CD14-positive monocyte (primary cell): ENCODE measurements at regions not wholly inside any gene's neighbourhood (a gene's known extent, or its start where the extent isn't known, plus 50 kb on each side); places are given as distances from the start of the nearest gene placed in this dataset.

ENCODE experiments used
- DNase-seq, 3 donors: peaks; one replicate each; pipeline ENCODE4 v3.0.0-alpha.2; 2011 to 2022
- H2AFZ ChIP-seq: 2 replicates; pipeline ENCODE4 v1.6.0; 2012; ENCODE audit warnings: mild to moderate bottlenecking, low read depth, low read length, inconsistent platforms; ENCODE audit not compliant: insufficient read depth, poor library complexity, severe bottlenecking
- H3K27ac ChIP-seq, 2 donors: 1 replicate in 1 of 2; 2 replicates in 1 of 2; pipeline ENCODE4 v1.5.1; 2012 to 2013; ENCODE audit warnings: low read length in 2 of 2, control low read depth in 1 of 2, inconsistent platforms in 1 of 2, low read depth in 1 of 2, mild to moderate bottlenecking in 1 of 2
- H3K27me3 ChIP-seq, 2 donors: one replicate each; pipeline versions ENCODE4 v1.6.0 to v1.6.1; 2011 to 2013; ENCODE audit warnings: low read length in 2 of 2; ENCODE audit not compliant: control insufficient read depth in 2 of 2, insufficient read depth in 2 of 2
- H3K36me3 ChIP-seq, 2 donors: replicated peaks in 1 of 2; 1 replicate in 1 of 2; 2 replicates in 1 of 2; pipeline versions ENCODE4 v1.5.1 to v1.6.1; 2012 to 2013; ENCODE audit warnings: low read length in 2 of 2, control low read depth in 1 of 2, inconsistent platforms in 1 of 2, mild to moderate bottlenecking in 1 of 2; ENCODE audit not compliant: insufficient read depth in 2 of 2, control insufficient read depth in 1 of 2
- H3K4me1 ChIP-seq, 2 donors: 1 replicate in 1 of 2; 2 replicates in 1 of 2; pipeline versions ENCODE4 v1.5.1 to v1.6.1; 2012 to 2013; ENCODE audit warnings: low read length in 2 of 2, control low read depth in 1 of 2, inconsistent platforms in 1 of 2, mild to moderate bottlenecking in 1 of 2, moderate library complexity in 1 of 2; ENCODE audit not compliant: insufficient read depth in 2 of 2, control insufficient read depth in 1 of 2
- H3K4me2 ChIP-seq: replicated peaks from 2 replicates; pipeline ENCODE3; 2012; ENCODE audit warnings: low read length, moderate library complexity, mild to moderate bottlenecking; ENCODE audit not compliant: poor library complexity, severe bottlenecking; ENCODE audit errors: extremely low read depth
- H3K4me3 ChIP-seq, 3 experiments: fragments of 200-600 bp in 1 of 3; sonication (generic) in 1 of 3; replicated peaks in 1 of 3; 1 replicate in 2 of 3; 2 replicates in 1 of 3; pipeline ENCODE4 v1.5.1; 2011 to 2013; ENCODE audit warnings: low read length in 3 of 3, mild to moderate bottlenecking in 3 of 3, control low read depth in 2 of 3, low read depth in 2 of 3, inconsistent platforms in 1 of 3, moderate library complexity in 1 of 3
- H3K79me2 ChIP-seq: 2 replicates; pipeline ENCODE4 v1.6.0; 2012; ENCODE audit warnings: mild to moderate bottlenecking, control low read depth, inconsistent platforms, low read length, moderate library complexity; ENCODE audit not compliant: insufficient read depth
- H3K9ac ChIP-seq: 2 replicates; pipeline ENCODE4 v1.6.0; 2017; ENCODE audit warnings: low read length, mild to moderate bottlenecking; ENCODE audit not compliant: insufficient read depth, poor library complexity, severe bottlenecking
- H3K9me3 ChIP-seq, 2 donors: replicated peaks in 1 of 2; 1 replicate in 1 of 2; 2 replicates in 1 of 2; pipeline versions ENCODE4 v1.5.1 to v1.6.1; 2012 to 2013; ENCODE audit warnings: low read length in 2 of 2, control low read depth in 1 of 2; ENCODE audit not compliant: control insufficient read depth in 1 of 2, insufficient read depth in 1 of 2
- H4K20me1 ChIP-seq: 2 replicates; pipeline ENCODE4 v1.6.0; 2012; ENCODE audit warnings: mild to moderate bottlenecking, low read length, control low read depth, moderate library complexity; ENCODE audit not compliant: insufficient read depth
- H3K27ac Mint-ChIP-seq, 7 donors: one replicate each; pipeline ENCODE4 v1.8.0; 2020; ENCODE audit warnings: mild to moderate bottlenecking in 7 of 7, mixed read lengths in 7 of 7, moderate library complexity in 6 of 7, inconsistent platforms in 2 of 7
- H3K27me3 Mint-ChIP-seq, 3 donors: one replicate each; pipeline ENCODE4 v1.8.0; 2021 to 2022; ENCODE audit warnings: low read depth in 3 of 3, mild to moderate bottlenecking in 3 of 3, mixed read lengths in 3 of 3, moderate library complexity in 3 of 3, inconsistent platforms in 1 of 3
- H3K36me3 Mint-ChIP-seq, 2 donors: one replicate each; pipeline ENCODE4 v1.8.0; 2020; ENCODE audit warnings: mixed read lengths in 2 of 2, inconsistent platforms in 1 of 2, mild to moderate bottlenecking in 1 of 2
- H3K4me1 Mint-ChIP-seq: one replicate; pipeline ENCODE4 v1.8.0; 2020; ENCODE audit warnings: mild to moderate bottlenecking, mixed read lengths
- H3K4me3 Mint-ChIP-seq, 2 donors: one replicate each; pipeline ENCODE4 v1.8.0; 2020; ENCODE audit warnings: mild to moderate bottlenecking in 2 of 2, mixed read lengths in 2 of 2, moderate library complexity in 1 of 2
- H3K9me3 Mint-ChIP-seq, 7 donors: one replicate each; pipeline ENCODE4 v1.8.0; 2020 to 2022; ENCODE audit warnings: mixed read lengths in 7 of 7, mild to moderate bottlenecking in 6 of 7, moderate library complexity in 6 of 7, inconsistent platforms in 2 of 7
- CTCF ChIP-seq: fragments of 200-600 bp; IDR thresholded peaks from one replicate; pipeline ENCODE4 v1.8.0; 2022; ENCODE audit warnings: antibody characterized with exemption, mild to moderate bottlenecking
- WGBS: methylation state at CpG from one replicate; pipeline ENCODE4 v1.1.5; 2013; ENCODE audit warnings: missing lambda C conversion rate; ENCODE audit not compliant: insufficient coverage; 5-methylcytosine and 5-hydroxymethylcytosine counted together
- intact Hi-C, 2 donors: fragments of 100-400 bp; cut with micrococcal nuclease; formaldehyde crosslinking; loops; one replicate each; pipeline versions ENCODE4 v1.15.0 to v1.15.1; 2023

GRCh38 chr6:102961902-102962301 is 1568.4 kb downstream of the GRIK2 start:
- no peak overlapping the region for H3K4me3 Mint-ChIP-seq
- Histone ChIP-seq H3K4me3 (no peak overlapping the region), H3K27me3 (no peaks in the 10 kb centered on the region), H3K36me3 (no peaks in the 10 kb centered on the region), H3K9me3 (no peaks in the 10 kb centered on the region), H3K4me2 (no peak overlapping the region), H2AFZ (no peak overlapping the region), H3K9ac (no peak overlapping the region), H3K27ac (no peak overlapping the region), H3K79me2 (no peaks in the 10 kb centered on the region), H3K4me1 (no peaks in the 10 kb centered on the region), H4K20me1 (no peaks in the 10 kb centered on the region)
- no peak for DNase-seq
- H3K27ac Mint-ChIP-seq: no peak overlapping the region
- intact Hi-C loops: no loop called here
- H3K27me3 Mint-ChIP-seq: no peaks in the 10 kb centered on the region
- peaks cover 0 to 6% (median 0%) of the 10 kb centered on the region in 7 donors for H3K9me3 Mint-ChIP-seq
- TF ChIP-seq CTCF: no peak
- no peaks in the 10 kb centered on the region for H3K4me1 Mint-ChIP-seq
- no peaks in the 10 kb centered on the region for H3K36me3 Mint-ChIP-seq

GRCh38 chr6:102950967-102951366 is 1557.5 kb downstream of the GRIK2 start:
- intact Hi-C loops: no loop called here
- H3K27ac ChIP-seq: no peak overlapping the region
- no peaks in the 10 kb centered on the region for H3K36me3 Mint-ChIP-seq
- H3K4me3 Mint-ChIP-seq: no peak overlapping the region
- no peak for TF ChIP-seq CTCF
- H3K4me1 Mint-ChIP-seq: no peaks in the 10 kb centered on the region
- no peaks in the 10 kb centered on the region for H3K27me3 Mint-ChIP-seq
- no peaks in the 10 kb centered on the region for H3K36me3 ChIP-seq
- H2AFZ ChIP-seq: no peak overlapping the region
- no peaks in the 10 kb centered on the region for H3K4me1 ChIP-seq
- H3K4me2 ChIP-seq: no peak overlapping the region
- H4K20me1 ChIP-seq: no peaks in the 10 kb centered on the region
- no CpG with 5 or more reads among the region's 3 CpGs for WGBS
- H3K27ac Mint-ChIP-seq: no peak overlapping the region
- no peak overlapping the region for H3K4me3 ChIP-seq
- DNase-seq: no peak
- H3K9ac ChIP-seq: no peak overlapping the region
- no peaks in the 10 kb centered on the region for H3K9me3 ChIP-seq
- H3K79me2 ChIP-seq: no peaks in the 10 kb centered on the region
- no peaks in the 10 kb centered on the region for H3K27me3 ChIP-seq
- H3K9me3 Mint-ChIP-seq: no peaks in the 10 kb centered on the region
